GM23338 (cell line): ENCODE measurements at regions not wholly inside any gene's neighbourhood (a gene's known extent, or its start where the extent isn't known, plus 50 kb on each side); places are given as distances from the start of the nearest gene placed in this dataset.

Source experiments
- ATAC-seq: fragments of 200-7000 bp; cut with Tn5 transposase; 3 replicates; pipeline ENCODE4 v1.9.1; 2020
- DNase-seq: peaks from one replicate; pipeline ENCODE4 v3.0.0-alpha.2; 2015; ENCODE audit warnings: low spot score
- H2AFZ ChIP-seq: fragments of 200-600 bp; sonication (generic); 2 replicates; pipeline ENCODE4 v1.8.0; 2016; ENCODE audit warnings: antibody characterized with exemption, mild to moderate bottlenecking, moderate library complexity
- H3F3A ChIP-seq: fragments of 200-600 bp; sonication (generic); replicated peaks from 2 replicates; pipeline ENCODE4 v1.8.0; 2017; ENCODE audit warnings: antibody characterized with exemption, mixed run types, low read depth
- H3K27ac ChIP-seq: fragments of 200-600 bp; sonication (generic); 2 replicates; pipeline ENCODE4 v1.6.1; 2016; ENCODE audit warnings: low read depth
- H3K27me3 ChIP-seq: fragments of 200-600 bp; sonication (generic); 2 replicates; pipeline ENCODE4 v1.8.0; 2016; ENCODE audit warnings: mild to moderate bottlenecking, mixed run types, moderate library complexity; ENCODE audit not compliant: insufficient read depth
- H3K36me3 ChIP-seq: fragments of 200-600 bp; sonication (generic); 2 replicates; pipeline ENCODE4 v1.8.0; 2016; ENCODE audit warnings: mild to moderate bottlenecking; ENCODE audit not compliant: insufficient read depth
- H3K4me1 ChIP-seq: fragments of 200-600 bp; sonication (generic); 2 replicates; pipeline ENCODE4 v1.8.0; 2016; ENCODE audit warnings: mild to moderate bottlenecking, moderate library complexity; ENCODE audit not compliant: insufficient read depth
- H3K4me2 ChIP-seq: fragments of 200-600 bp; sonication (generic); 2 replicates; pipeline ENCODE4 v1.7.1; 2017; ENCODE audit warnings: mixed run types
- H3K4me3 ChIP-seq: fragments of 200-600 bp; sonication (generic); 2 replicates; pipeline ENCODE4 v1.6.1; 2016; ENCODE audit warnings: mixed run types
- H3K79me2 ChIP-seq: fragments of 200-600 bp; sonication (generic); replicated peaks from 2 replicates; pipeline ENCODE4 v1.8.0; 2017; ENCODE audit warnings: mild to moderate bottlenecking; ENCODE audit not compliant: insufficient read depth
- H3K9me2 ChIP-seq: fragments of 200-600 bp; sonication (generic); 2 replicates; pipeline ENCODE4 v1.8.0; 2017; ENCODE audit not compliant: insufficient read depth
- H4K20me1 ChIP-seq: fragments of 200-600 bp; sonication (generic); replicated peaks from 2 replicates; pipeline ENCODE4 v1.8.0; 2017; ENCODE audit warnings: mild to moderate bottlenecking; ENCODE audit not compliant: insufficient read depth
- H3K27ac Mint-ChIP-seq: 2 replicates; pipeline ENCODE4 v1.8.0; 2020; ENCODE audit warnings: inconsistent platforms, mild to moderate bottlenecking, moderate library complexity, mixed read lengths
- H3K27me3 Mint-ChIP-seq: 3 replicates; pipeline ENCODE4 v1.8.0; 2022; ENCODE audit warnings: low read depth, mild to moderate bottlenecking, moderate library complexity, mixed read lengths, inconsistent platforms; ENCODE audit not compliant: insufficient read depth, poor library complexity
- H3K36me3 Mint-ChIP-seq: 3 replicates; pipeline ENCODE4 v1.8.0; 2021; ENCODE audit warnings: low read depth, mild to moderate bottlenecking, inconsistent platforms, moderate library complexity, mixed read lengths
- H3K4me1 Mint-ChIP-seq: 3 replicates; pipeline ENCODE4 v1.8.0; 2020; ENCODE audit warnings: mild to moderate bottlenecking, inconsistent platforms, mixed read lengths
- H3K4me3 Mint-ChIP-seq: 3 replicates; pipeline ENCODE4 v1.8.0; 2021; ENCODE audit warnings: moderate library complexity, mild to moderate bottlenecking, inconsistent platforms, mixed read lengths
- H3K9me3 Mint-ChIP-seq: 3 replicates; pipeline ENCODE4 v1.8.0; 2020; ENCODE audit warnings: moderate library complexity, mild to moderate bottlenecking, inconsistent platforms, mixed read lengths
- CTCF ChIP-seq, 2 experiments: fragments of 200-600 bp in 1 of 2; sonication (generic) in 1 of 2; conservative IDR thresholded peaks; 2 replicates each; pipeline versions ENCODE4 v1.5.1 to v1.6.1; 2016 to 2017; ENCODE audit warnings: antibody characterized with exemption in 2 of 2, low read depth in 2 of 2, mild to moderate bottlenecking in 2 of 2, moderate library complexity in 1 of 2
- ETS1 ChIP-seq: IDR thresholded peaks from 2 replicates; pipeline ENCODE4 v1.6.1; 2016; ENCODE audit warnings: antibody characterized with exemption
- EZH2 ChIP-seq: fragments of 200-600 bp; sonication (generic); IDR thresholded peaks from one replicate; pipeline ENCODE4 v1.8.0; 2017; ENCODE audit warnings: antibody characterized with exemption, mild to moderate bottlenecking, low read depth; ENCODE audit not compliant: unreplicated experiment
- NANOG ChIP-seq: IDR thresholded peaks from 2 replicates; pipeline ENCODE4 v1.6.1; 2016; ENCODE audit warnings: antibody characterized with exemption, borderline replicate concordance
- POLR2AphosphoS5 ChIP-seq: IDR thresholded peaks from 2 replicates; pipeline ENCODE4 v1.6.1; 2016; ENCODE audit warnings: antibody characterized with exemption, low read depth
- STAT1 ChIP-seq: IDR thresholded peaks from one replicate; pipeline ENCODE4 v1.6.1; 2016; ENCODE audit warnings: antibody characterized with exemption; ENCODE audit not compliant: unreplicated experiment
- ZNF114 ChIP-seq: fragments of 250-450 bp; sonication (Bioruptor Pico); IDR thresholded peaks from 2 replicates; pipeline ENCODE4 v1.5.0; 2020; ENCODE audit warnings: mild to moderate bottlenecking, moderate library complexity
- ZNF331 ChIP-seq: fragments of 250-450 bp; sonication (Bioruptor Pico); IDR thresholded peaks from 2 replicates; pipeline ENCODE4 v1.5.0; 2020; ENCODE audit warnings: low read depth, mild to moderate bottlenecking, moderate library complexity
- ZNF462 ChIP-seq: fragments of 250-450 bp; sonication (Bioruptor Pico); IDR thresholded peaks from 2 replicates; pipeline ENCODE4 v1.5.0; 2020; ENCODE audit warnings: mild to moderate bottlenecking, moderate library complexity

- H3K27me3 ChIP-seq = no peaks in the 10 kb centered on the region
- no peaks in the 10 kb centered on the region for H3K36me3 Mint-ChIP-seq
Observed at GRCh38 chr18:56284319-56284718, 354.1 kb downstream of the TXNL1 start.

More at GRCh38 chr18:56284319-56284718, 354.1 kb downstream of the TXNL1 start:
- Histone ChIP-seq H3K79me2 (no peaks in the 10 kb centered on the region), H4K20me1 (no peaks in the 10 kb centered on the region), H3K4me3 (no peak overlapping the region), H3K27ac (no peak overlapping the region), H3F3A (no peaks in the 10 kb centered on the region), H3K4me2 (no peak overlapping the region), H3K4me1 (0 out of 2 replicates have a peak, but pooled peaks cover under 1% of the 10 kb centered on the region), H2AFZ (0 out of 2 replicates have a peak overlapping the region, but pooled peaks have one; percentile 29), H3K9me2 (peaks cover 12% of the 10 kb centered on the region), H3K36me3 (no peaks in the 10 kb centered on the region)
- 0 out of 3 replicates have a peak, but pooled peaks cover 4% of the 10 kb centered on the region for H3K4me1 Mint-ChIP-seq
- no peak overlapping the region for H3K4me3 Mint-ChIP-seq
- TF ChIP-seq NANOG (no peak), ETS1 (no peak), ZNF114 (CRISPR knock-in tag) (no peak), POLR2AphosphoS5 (no peak), ZNF331 (CRISPR knock-in tag) (no peak), EZH2 (no peak), CTCF (conservative IDR thresholded peaks at IDR 0.05; ENCODE audit: low read depth in 2 of 2) (no peak), STAT1 (no peak), ZNF462 (CRISPR knock-in tag) (no peak)
- ATAC-seq (no peak), DNase-seq (no peak)
- H3K9me3 Mint-ChIP-seq = no peaks in the 10 kb centered on the region
- no peak overlapping the region for H3K27ac Mint-ChIP-seq
- no peaks in the 10 kb centered on the region for H3K27me3 Mint-ChIP-seq
